ENCODE measurements at regions not wholly inside any gene's neighbourhood (a gene's known extent, or its start where the extent isn't known, plus 50 kb on each side); places are given as distances from the start of the nearest gene placed in this dataset.

DNA sequence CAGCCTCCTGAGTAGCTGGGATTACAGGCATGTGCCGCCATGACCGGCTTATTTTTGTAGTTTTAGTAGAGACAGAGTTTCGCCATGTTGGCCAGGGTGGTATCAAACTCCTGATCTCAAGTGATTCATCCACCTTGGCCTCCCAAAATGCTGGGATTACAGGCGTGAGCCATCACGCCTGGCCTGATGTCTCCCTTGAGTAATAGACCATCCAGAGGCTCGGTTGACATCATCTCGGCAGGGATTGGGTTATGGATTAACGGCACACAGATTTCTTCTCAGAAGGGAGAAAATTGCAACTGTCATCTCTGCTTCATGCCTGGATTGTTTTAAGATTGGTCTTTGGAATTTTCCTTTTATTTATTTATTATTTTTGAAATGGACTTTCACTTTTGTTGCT lies 239.2 kb upstream of the LARGE1 start:
- no peak for DNase-seq (ENCODE audit: low spot score)

- peak; percentile 47 for DNase-seq (ENCODE audit: low spot score)
Measured at GRCh38 chr22:34160141-34160783, 240.0 kb upstream of the LARGE1 start.

DNA sequence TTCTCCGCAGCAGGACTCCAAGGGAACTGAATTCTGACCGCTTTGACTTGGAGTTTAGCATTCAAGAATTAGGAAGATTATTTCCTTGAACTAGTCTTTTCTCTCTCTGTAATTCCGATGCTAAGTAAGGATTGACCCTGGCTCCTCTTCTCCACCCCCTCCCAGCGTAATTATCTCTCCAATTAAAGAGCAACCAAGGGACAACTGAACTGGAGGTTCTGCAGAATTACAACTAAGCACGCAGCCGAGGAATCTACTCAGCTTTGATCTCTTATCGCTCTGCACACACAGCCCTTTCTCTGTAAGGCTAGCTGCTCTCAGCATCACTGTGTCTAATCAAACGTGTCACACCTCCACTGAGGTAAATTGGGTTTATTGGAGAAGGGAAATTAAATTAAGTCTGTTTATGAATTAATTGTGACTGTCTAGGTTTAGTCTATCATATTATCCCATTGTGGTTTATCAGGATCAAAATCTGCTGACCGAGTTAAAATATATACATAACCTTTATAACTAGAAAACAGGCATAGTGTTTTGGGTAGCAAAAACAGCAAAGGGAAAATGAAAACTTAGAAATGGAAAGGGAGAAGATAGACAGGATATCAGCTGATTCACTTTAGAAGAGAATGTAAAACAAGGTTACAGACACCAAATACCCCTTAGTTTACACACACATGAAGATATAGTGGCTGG lies 241.3 kb upstream of the LARGE1 start:
- DNase-seq (ENCODE audit: low spot score) = no peak

DNA sequence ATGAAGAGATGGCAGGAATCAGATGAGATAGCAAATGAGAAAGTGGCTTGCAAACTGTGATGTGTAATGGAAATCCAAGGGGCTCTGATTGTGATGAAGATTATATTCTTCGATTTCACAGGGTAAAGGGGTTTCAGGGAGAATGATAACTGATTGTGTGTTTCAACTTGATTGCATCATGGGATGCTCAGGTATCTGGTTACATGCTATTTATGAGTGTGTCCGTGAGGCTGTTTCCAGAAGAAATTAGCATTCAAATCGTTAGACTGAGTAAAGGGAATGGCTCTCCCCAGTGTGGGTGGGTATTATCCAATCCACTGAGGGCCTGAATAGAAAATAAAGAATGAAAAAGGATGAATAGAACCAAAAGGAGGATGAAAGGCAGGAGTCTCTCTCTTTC lies 278.7 kb upstream of the LARGE1 start:
- DNase-seq (ENCODE audit: low spot score) = no peak

DNA sequence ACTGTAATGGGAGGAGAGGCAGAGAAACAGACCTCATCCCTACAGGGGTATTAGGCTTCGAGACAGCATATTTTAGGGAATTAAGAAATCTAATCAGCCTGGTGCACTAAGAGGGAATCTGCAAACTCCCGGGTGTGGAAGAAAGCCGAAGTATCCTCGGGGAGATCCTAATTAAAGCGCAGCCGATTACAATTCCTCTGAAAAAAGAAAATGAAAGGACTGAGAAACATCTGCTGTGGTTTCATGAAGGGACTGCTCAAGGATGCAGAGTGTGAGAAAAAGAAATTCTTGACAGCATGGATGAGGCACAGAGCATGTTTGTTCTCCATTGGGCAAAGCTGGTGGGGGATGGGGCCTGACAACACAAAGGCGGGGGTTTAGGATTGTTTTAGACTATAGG lies 290.0 kb upstream of the LARGE1 start:
- DNase-seq (ENCODE audit: low spot score) = no peak

DNA sequence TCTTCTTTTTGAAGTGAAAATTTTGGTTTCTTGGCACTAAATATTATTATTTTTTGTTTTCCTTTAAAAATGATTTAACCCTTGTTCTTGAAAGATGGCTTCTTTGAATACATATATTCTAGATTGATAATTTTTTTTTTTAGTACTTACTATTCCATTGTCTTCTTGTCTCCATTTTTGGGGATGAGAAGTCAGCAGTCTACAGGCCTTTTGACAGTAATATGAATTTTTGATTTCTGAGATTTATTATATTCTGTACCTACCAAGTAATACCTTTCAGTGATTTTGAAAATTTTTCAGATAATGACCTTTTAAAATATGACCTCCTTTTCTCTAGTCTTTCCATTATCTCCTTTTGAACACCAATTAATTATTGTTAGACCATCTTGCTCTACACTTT lies 294.1 kb upstream of the LARGE1 start:
- no peak for DNase-seq (ENCODE audit: low spot score)

DNA sequence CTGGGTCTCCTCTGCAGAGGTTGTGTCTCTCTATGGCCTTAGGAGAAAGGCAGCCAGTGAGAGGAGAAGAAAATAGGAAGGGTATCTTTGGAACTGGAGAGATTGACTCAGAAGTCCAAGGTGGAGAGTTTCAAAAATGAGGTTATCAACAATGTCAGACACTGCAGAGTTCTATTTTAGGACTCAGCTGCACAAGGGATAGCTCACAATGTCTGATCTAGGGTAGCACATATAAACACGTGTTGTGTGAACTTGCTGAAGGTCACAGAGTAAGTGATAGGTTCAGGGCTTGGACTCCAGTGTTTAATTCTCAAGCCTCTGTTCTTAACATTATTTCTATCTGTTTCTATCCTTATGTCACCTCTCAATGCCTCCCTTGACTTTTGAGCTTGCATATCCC lies 305.0 kb upstream of the LARGE1 start:
- DNase-seq (ENCODE audit: low spot score) = no peak

GRCh38 chr22:34236527-34236926 lies 316.3 kb upstream of the LARGE1 start:
- DNase-seq (ENCODE audit: low spot score) = no peak

DNA sequence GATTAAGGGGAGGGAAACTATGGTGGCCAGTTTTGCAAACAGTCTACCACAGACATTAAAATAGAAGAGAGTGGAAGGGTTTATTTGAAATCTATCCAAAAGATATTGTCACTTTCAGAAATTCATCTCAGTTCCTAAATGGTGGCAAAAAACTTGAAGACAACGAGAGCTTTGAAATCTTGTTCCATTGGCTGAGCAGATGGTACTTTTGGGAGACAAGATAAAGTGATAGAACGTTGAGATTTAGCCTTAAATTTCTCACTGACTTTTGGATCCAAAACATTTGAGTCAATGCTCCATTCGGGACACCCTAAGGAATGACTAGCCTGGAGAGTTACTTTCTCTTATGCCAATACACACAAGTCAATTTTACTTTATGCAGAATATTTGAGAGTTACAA lies 319.1 kb upstream of the LARGE1 start:
- DNase-seq (ENCODE audit: low spot score) = no peak

- DNase-seq (ENCODE audit: low spot score) = no peak
Measured at GRCh38 chr22:34243023-34243422, 322.7 kb upstream of the LARGE1 start.

DNA sequence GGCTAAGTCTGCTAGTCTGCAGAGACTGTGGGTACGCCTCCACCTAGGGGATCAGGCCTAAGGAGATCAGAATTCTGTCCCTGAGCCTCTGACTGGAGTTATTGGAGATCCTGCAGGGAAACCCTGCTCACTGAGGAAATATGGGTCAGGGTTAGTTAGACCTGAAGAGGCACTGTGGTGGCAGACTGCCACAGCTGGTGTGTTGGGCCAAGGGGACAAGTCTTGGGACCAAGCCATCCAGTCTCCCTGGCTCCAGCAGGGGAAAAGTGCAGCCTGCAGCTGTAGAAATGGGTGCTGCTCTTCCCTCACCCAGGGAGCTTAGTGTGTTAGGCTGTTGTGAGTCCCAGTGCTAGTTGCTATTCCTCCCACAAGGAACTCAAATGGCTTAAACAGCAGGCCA lies 334.8 kb upstream of the LARGE1 start:
- DNase-seq (ENCODE audit: low spot score) = no peak

GRCh38 chr22:34278121-34278520 lies 357.8 kb upstream of the LARGE1 start:
- no peak for DNase-seq (ENCODE audit: low spot score)

DNA sequence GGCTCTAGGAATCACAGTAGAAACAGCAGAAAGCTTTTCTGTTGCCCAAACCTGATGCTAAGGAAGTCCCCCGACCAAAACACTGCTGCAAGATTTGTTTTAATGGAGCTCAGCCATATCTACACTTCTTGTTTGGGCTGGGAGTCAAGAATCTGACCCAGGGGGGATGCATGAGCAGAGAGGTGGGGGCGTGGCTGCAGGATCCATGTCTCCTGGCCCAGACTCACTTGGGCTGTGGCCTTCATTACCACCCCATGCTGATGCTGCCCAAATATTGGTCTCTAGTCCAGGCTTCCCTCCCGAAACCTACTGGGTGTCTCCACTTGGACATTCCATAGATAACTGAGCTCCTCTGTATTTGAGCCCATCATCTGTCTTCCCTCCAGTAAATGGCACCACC lies 361.5 kb upstream of the LARGE1 start:
- no peak for DNase-seq (ENCODE audit: low spot score)

DNA sequence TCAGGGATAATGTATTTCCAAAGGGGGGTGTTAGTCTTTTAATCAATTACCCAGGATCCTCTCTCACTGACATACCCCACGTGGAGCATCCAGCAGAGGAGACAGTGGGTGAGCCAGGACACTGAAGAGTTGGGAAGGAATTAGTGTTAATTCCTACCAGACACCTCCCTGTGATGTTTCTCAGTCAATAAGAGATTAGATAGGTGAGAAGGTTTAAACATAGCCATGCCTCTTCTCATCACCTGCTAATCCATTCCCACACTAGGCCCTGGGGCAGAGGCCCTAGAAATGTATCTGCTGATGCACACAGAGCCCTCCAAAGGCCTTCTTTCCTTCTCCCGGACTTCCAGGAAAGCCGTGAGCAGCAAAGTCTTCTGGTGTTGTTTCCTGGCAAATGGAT lies 363.6 kb upstream of the LARGE1 start:
- no peak for DNase-seq (ENCODE audit: low spot score)

DNA sequence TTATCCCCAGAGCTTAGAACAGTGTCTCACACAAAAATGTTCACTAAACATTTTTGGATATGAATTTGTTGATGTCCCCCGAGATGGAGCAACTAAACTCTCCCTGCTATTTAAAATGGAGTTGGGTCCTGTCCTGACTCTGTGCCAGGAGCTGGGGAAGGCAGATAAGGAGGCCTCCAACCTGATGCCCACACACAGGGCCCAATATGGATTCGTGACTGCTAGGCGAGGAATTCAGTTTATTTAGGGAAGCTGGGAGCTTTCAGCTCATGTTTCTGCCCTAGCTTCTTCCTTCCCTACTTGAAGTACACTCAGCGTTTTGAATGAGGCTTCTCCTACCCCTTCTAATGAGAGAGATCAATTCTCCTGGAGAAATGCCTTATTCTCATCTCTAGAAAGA lies 373.0 kb upstream of the LARGE1 start:
- no peak for DNase-seq (ENCODE audit: low spot score)

- DNase-seq (ENCODE audit: low spot score) = no peak
Measured at GRCh38 chr22:34294476-34294875, 374.2 kb upstream of the LARGE1 start.

- DNase-seq (ENCODE audit: low spot score) = no peak
Measured at GRCh38 chr22:34294986-34295385, 374.7 kb upstream of the LARGE1 start.

- no peak for DNase-seq (ENCODE audit: low spot score)
Measured at GRCh38 chr22:34296461-34296860, 376.2 kb upstream of the LARGE1 start.

DNA sequence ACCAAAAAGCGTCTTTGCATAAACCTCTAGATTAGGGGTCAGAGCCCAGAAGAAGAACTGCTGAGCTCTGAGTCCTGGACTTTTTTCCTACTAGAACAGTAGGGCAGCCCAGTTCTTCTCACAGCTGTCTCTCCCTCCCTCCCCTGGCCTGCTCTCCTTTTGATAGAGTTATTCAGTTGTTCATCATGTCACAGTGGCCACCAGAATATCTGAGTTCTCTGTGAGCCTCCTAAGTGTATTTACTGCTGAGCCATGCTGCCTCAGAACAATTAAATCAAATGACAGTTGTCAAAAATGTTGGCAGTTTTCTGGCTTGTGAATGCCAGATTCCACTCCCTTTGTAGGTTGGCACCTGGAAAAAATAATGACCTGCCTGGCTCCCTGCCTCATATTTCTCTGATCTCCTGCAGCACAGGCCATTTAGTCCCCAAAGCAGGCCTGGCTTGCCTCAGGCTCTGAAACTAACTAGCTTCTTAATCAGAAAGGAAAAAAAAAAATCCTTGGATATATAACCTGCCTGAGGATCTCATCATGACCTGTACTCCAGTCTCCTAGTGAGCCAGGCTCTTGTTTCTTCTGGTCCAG lies 377.4 kb upstream of the LARGE1 start:
- DNase-seq (ENCODE audit: low spot score) = no peak

- no peak for DNase-seq (ENCODE audit: low spot score)
Measured at GRCh38 chr22:34299496-34299895, 379.2 kb upstream of the LARGE1 start.

- no peak for DNase-seq (ENCODE audit: low spot score)
Measured at GRCh38 chr22:34301569-34301968, 381.3 kb upstream of the LARGE1 start.

GRCh38 chr22:34303656-34304055 lies 383.4 kb upstream of the LARGE1 start:
- no peak for DNase-seq (ENCODE audit: low spot score)

DNA sequence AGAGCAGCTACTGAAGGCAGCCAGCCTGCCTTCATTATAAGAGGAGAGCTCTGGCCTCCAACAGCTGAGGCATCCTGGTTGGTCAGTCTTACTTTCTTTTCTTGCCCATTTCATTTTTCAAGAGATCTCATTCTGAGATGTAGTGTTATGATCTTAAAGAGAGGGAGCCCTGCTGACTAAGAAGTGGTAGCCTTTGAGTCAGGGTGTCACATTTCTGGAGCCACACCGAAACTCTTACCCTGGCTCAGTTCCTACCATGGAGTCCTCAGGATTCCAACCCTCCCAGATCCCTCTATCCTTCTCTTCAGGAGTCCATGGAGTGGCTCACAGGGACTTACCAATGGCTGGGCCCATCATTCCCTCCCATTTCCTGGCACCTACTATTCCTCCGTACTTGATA lies 386.1 kb upstream of the LARGE1 start:
- DNase-seq (ENCODE audit: low spot score) = no peak

- no peak for DNase-seq (ENCODE audit: low spot score)
Measured at GRCh38 chr22:34308101-34308500, 387.8 kb upstream of the LARGE1 start.
